H9 (cell line): ENCODE measurements at regions not wholly inside any gene's neighbourhood (a gene's known extent, or its start where the extent isn't known, plus 50 kb on each side); places are given as distances from the start of the nearest gene placed in this dataset.
A peak's percentile ranks its signal among the peaks of the same experiment; 100 is the strongest.

Experiments used
- DNase-seq: peaks from one replicate; pipeline ENCODE4 v3.0.0-alpha.2; 2017
- H2AFZ ChIP-seq: one replicate; pipeline ENCODE4 v1.6.1; 2013; ENCODE audit warnings: mild to moderate bottlenecking, low read length, control low read depth, moderate library complexity
- H2AK5ac ChIP-seq: 2 replicates; pipeline ENCODE4 v1.6.1; 2013; ENCODE audit warnings: low read length, control low read depth, mixed read lengths; ENCODE audit not compliant: insufficient read length
- H2BK120ac ChIP-seq: one replicate; pipeline ENCODE4 v1.6.1; 2013; ENCODE audit warnings: low read depth, mild to moderate bottlenecking, low read length, control low read depth, inconsistent platforms; ENCODE audit not compliant: poor library complexity, severe bottlenecking
- H2BK12ac ChIP-seq: 2 replicates; pipeline ENCODE4 v1.6.1; 2013; ENCODE audit warnings: low read length, control low read depth, mixed read lengths, low read depth; ENCODE audit not compliant: insufficient read length
- H2BK15ac ChIP-seq: 2 replicates; pipeline ENCODE4 v1.6.1; 2013; ENCODE audit warnings: low read depth, low read length, control low read depth
- H2BK20ac ChIP-seq: one replicate; pipeline ENCODE4 v1.6.1; 2013; ENCODE audit warnings: low read depth, mild to moderate bottlenecking, low read length, control low read depth, inconsistent platforms; ENCODE audit not compliant: poor library complexity, severe bottlenecking
- H2BK5ac ChIP-seq: 2 replicates; pipeline ENCODE4 v1.6.1; 2013; ENCODE audit warnings: low read length, control low read depth, mixed read lengths; ENCODE audit not compliant: insufficient read length
- H3K14ac ChIP-seq: 2 replicates; pipeline ENCODE4 v1.6.1; 2013; ENCODE audit warnings: low read length, control low read depth; ENCODE audit not compliant: insufficient read depth
- H3K18ac ChIP-seq: 2 replicates; pipeline ENCODE4 v1.6.1; 2013; ENCODE audit warnings: low read depth, mild to moderate bottlenecking, mixed read lengths, low read length, control low read depth; ENCODE audit not compliant: insufficient read length
- H3K23ac ChIP-seq: 2 replicates; pipeline ENCODE4 v1.6.1; 2013; ENCODE audit warnings: low read length, control low read depth, mixed read lengths, low read depth; ENCODE audit not compliant: insufficient read length
- H3K23me2 ChIP-seq: 2 replicates; pipeline ENCODE4 v1.6.1; 2013; ENCODE audit warnings: low read depth, mild to moderate bottlenecking, mixed read lengths, low read length, control low read depth; ENCODE audit not compliant: insufficient read length, poor library complexity, severe bottlenecking
- H3K27ac ChIP-seq: 2 replicates; pipeline ENCODE4 v1.5.1; 2013; ENCODE audit warnings: low read length, control low read depth, mixed read lengths, low read depth; ENCODE audit not compliant: insufficient read length
- H3K27me3 ChIP-seq: 2 replicates; pipeline ENCODE4 v1.6.1; 2013; ENCODE audit warnings: low read length, control low read depth, inconsistent platforms; ENCODE audit not compliant: insufficient read depth
- H3K4ac ChIP-seq: 2 replicates; pipeline ENCODE4 v1.6.1; 2013; ENCODE audit warnings: low read depth, mild to moderate bottlenecking, control low read depth, inconsistent platforms, low read length, moderate library complexity
- H3K4me1 ChIP-seq: 2 replicates; pipeline ENCODE4 v1.6.1; 2013; ENCODE audit warnings: low read length, control low read depth, inconsistent platforms; ENCODE audit not compliant: insufficient read depth
- H3K4me2 ChIP-seq: 2 replicates; pipeline ENCODE4 v1.6.1; 2013; ENCODE audit warnings: low read length, control low read depth, mixed read lengths; ENCODE audit not compliant: insufficient read length, insufficient read depth
- H3K56ac ChIP-seq: 2 replicates; pipeline ENCODE4 v1.6.1; 2013; ENCODE audit warnings: low read depth, mild to moderate bottlenecking, mixed read lengths, low read length, control low read depth; ENCODE audit not compliant: insufficient read length
- H3K79me1 ChIP-seq: 2 replicates; pipeline ENCODE4 v1.6.1; 2013; ENCODE audit warnings: low read depth, mild to moderate bottlenecking, moderate library complexity, low read length, control low read depth, inconsistent platforms; ENCODE audit not compliant: insufficient read depth, poor library complexity, severe bottlenecking
- H3K79me2 ChIP-seq: 2 replicates; pipeline ENCODE4 v1.6.1; 2013; ENCODE audit warnings: low read length, control low read depth, inconsistent platforms; ENCODE audit not compliant: insufficient read depth
- H3K9ac ChIP-seq: 2 replicates; pipeline ENCODE4 v1.6.1; 2013; ENCODE audit warnings: low read length, control low read depth, mixed read lengths; ENCODE audit not compliant: insufficient read length; ENCODE audit errors: extremely low read depth
- H3K9me3 ChIP-seq: one replicate; pipeline ENCODE4 v1.6.1; 2013; ENCODE audit warnings: low read depth, low read length, inconsistent platforms; ENCODE audit not compliant: control insufficient read depth
- H3T11ph ChIP-seq: one replicate; pipeline ENCODE4 v1.6.1; 2013; ENCODE audit warnings: mild to moderate bottlenecking, low read length, control low read depth, inconsistent platforms
- H4K20me1 ChIP-seq: one replicate; pipeline ENCODE4 v1.6.1; 2013; ENCODE audit not compliant: control insufficient read depth, insufficient read length, insufficient read depth
- H4K5ac ChIP-seq: 2 replicates; pipeline ENCODE4 v1.6.1; 2013; ENCODE audit warnings: low read depth, mild to moderate bottlenecking, mixed read lengths, low read length, control low read depth; ENCODE audit not compliant: insufficient read length
- H4K8ac ChIP-seq: replicated peaks from 2 replicates; pipeline ENCODE4 v1.6.1; 2013; ENCODE audit warnings: low read length, control low read depth, mixed read lengths, low read depth; ENCODE audit not compliant: insufficient read length
- H4K91ac ChIP-seq: 2 replicates; pipeline ENCODE4 v1.6.1; 2013; ENCODE audit warnings: low read depth, mild to moderate bottlenecking, moderate library complexity, mixed read lengths, low read length, control low read depth; ENCODE audit not compliant: insufficient read length
- H3K27ac Mint-ChIP-seq, 3 experiments: 2 replicates in 2 of 3; 3 replicates in 1 of 3; pipeline ENCODE4 v1.8.0; 2020 to 2021; ENCODE audit warnings: mixed read lengths in 3 of 3, mild to moderate bottlenecking in 1 of 3, moderate library complexity in 1 of 3
- H3K27me3 Mint-ChIP-seq: 2 replicates; pipeline ENCODE4 v1.8.0; 2021; ENCODE audit warnings: low read depth, mild to moderate bottlenecking, moderate library complexity, mixed read lengths
- H3K36me3 Mint-ChIP-seq, 3 experiments: 2 replicates in 2 of 3; 3 replicates in 1 of 3; pipeline ENCODE4 v1.8.0; 2020 to 2021; ENCODE audit warnings: low read depth in 3 of 3, mixed read lengths in 3 of 3; ENCODE audit not compliant: insufficient read depth in 1 of 3
- H3K4me1 Mint-ChIP-seq, 2 experiments: 2 replicates each; pipeline ENCODE4 v1.8.0; 2020; ENCODE audit warnings: mixed read lengths in 2 of 2
- H3K4me3 Mint-ChIP-seq, 2 experiments: 2 replicates in 1 of 2; 3 replicates in 1 of 2; pipeline ENCODE4 v1.8.0; 2020 to 2021; ENCODE audit warnings: mild to moderate bottlenecking in 2 of 2, mixed read lengths in 2 of 2, moderate library complexity in 1 of 2
- H3K9me3 Mint-ChIP-seq, 2 experiments: 2 replicates in 1 of 2; 3 replicates in 1 of 2; pipeline ENCODE4 v1.8.0; 2020; ENCODE audit warnings: mild to moderate bottlenecking in 2 of 2, mixed read lengths in 2 of 2, moderate library complexity in 1 of 2
- CTCF ChIP-seq: fragments of 200-600 bp; sonication (generic); conservative IDR thresholded peaks from 3 replicates; pipeline ENCODE4 v1.8.0; 2021; ENCODE audit warnings: antibody characterized with exemption, mild to moderate bottlenecking
- WGBS: extraction: QIAGEN DNeasy Blood & Tissue Kit; methylation state at CpG from one replicate; pipeline ENCODE4 v1.1.7; 2013; ENCODE audit warnings: missing lambda C conversion rate, low lambda C conversion rate, mixed read lengths; ENCODE audit not compliant: insufficient read length; ENCODE audit errors: extremely low coverage; 5-methylcytosine and 5-hydroxymethylcytosine counted together

- H3K9me3 Mint-ChIP-seq = no peaks in the 10 kb centered on the region; a peak in 1 of 5 replicates
- WGBS = no CpG with 5 or more reads among the region's 21 CpGs
Measured at GRCh38 chr1:54475357-54475881, 69.2 kb upstream of the SSBP3 start.

More at GRCh38 chr1:54475357-54475881, 69.2 kb upstream of the SSBP3 start:
- H3K4ac ChIP-seq = no peak overlapping the region
- H4K8ac ChIP-seq = no peak overlapping the region
- no peaks in the 10 kb centered on the region for H4K20me1 ChIP-seq
- DNase-seq = peak; percentile 59
- H3K14ac ChIP-seq = peak overlapping the region; percentile 88
- H3K4me1 ChIP-seq = peaks cover 13% of the 10 kb centered on the region
- Mint-ChIP-seq H3K27ac (peak overlapping the region in 2 of 3 experiments; percentile 84 to 97; a peak in 4 of 7 replicates), H3K4me3 (peak overlapping the region; percentile 51 to 66), H3K4me1 (peaks cover 57 to 71% of the 10 kb centered on the region in 2 experiments), H3K27me3 (peaks cover 55% of the 10 kb centered on the region), H3K36me3 (no peaks in the 10 kb centered on the region)
- no peaks in the 10 kb centered on the region for H3K9me3 ChIP-seq
- no peak overlapping the region for H2BK20ac ChIP-seq
- H2BK120ac ChIP-seq = no peak overlapping the region
- no peak overlapping the region for H3K56ac ChIP-seq
- no peaks in the 10 kb centered on the region for H3K79me2 ChIP-seq
- peaks cover 12% of the 10 kb centered on the region for H3K23me2 ChIP-seq
- no peak overlapping the region for H2AFZ ChIP-seq
- H3T11ph ChIP-seq = no peak overlapping the region
- H3K18ac ChIP-seq = peak overlapping the region; percentile 68
- H4K5ac ChIP-seq = no peak overlapping the region
- H4K91ac ChIP-seq = no peak overlapping the region
- no peak overlapping the region for H2AK5ac ChIP-seq
- peak overlapping the region; percentile 40 for H2BK12ac ChIP-seq
- H3K9ac ChIP-seq = no peak overlapping the region
- no peak overlapping the region for H2BK5ac ChIP-seq
- no peak overlapping the region for H3K27ac ChIP-seq
- TF ChIP-seq CTCF = no peak
- peaks cover 3% of the 10 kb centered on the region; the same call in 1 of the 2 replicates for H3K27me3 ChIP-seq
- H3K23ac ChIP-seq = no peak overlapping the region
- peak overlapping the region; percentile 37 for H3K4me2 ChIP-seq
- H3K79me1 ChIP-seq = no peaks in the 10 kb centered on the region
- H2BK15ac ChIP-seq = no peak overlapping the region
